Mesenchymal stem cell (in vitro differentiated cells and primary cell): ENCODE measurements at regions not wholly inside any gene's neighbourhood (a gene's known extent, or its start where the extent isn't known, plus 50 kb on each side); places are given as distances from the start of the nearest gene placed in this dataset.

ENCODE experiments used
- DNase-seq: peaks from one replicate; pipeline ENCODE4 v3.0.0-alpha.2; 2013
- H2AFZ ChIP-seq: one replicate; pipeline ENCODE4 v1.6.1; 2013; ENCODE audit warnings: low read depth, mild to moderate bottlenecking, control low read depth, inconsistent platforms, low read length, moderate library complexity
- H2AK5ac ChIP-seq: 2 replicates; pipeline ENCODE4 v1.6.1; 2013; ENCODE audit warnings: low read length, moderate library complexity, mild to moderate bottlenecking, inconsistent platforms; ENCODE audit not compliant: severe bottlenecking
- H2BK120ac ChIP-seq: one replicate; pipeline ENCODE4 v1.6.1; 2013; ENCODE audit warnings: low read depth, mild to moderate bottlenecking, inconsistent platforms, low read length, moderate library complexity
- H2BK12ac ChIP-seq, 2 experiments: one replicate each; pipeline ENCODE4 v1.6.1; 2013; ENCODE audit warnings: inconsistent platforms in 2 of 2, low read length in 2 of 2, mild to moderate bottlenecking in 2 of 2, moderate library complexity in 2 of 2, control low read depth in 1 of 2
- H2BK15ac ChIP-seq: one replicate; pipeline ENCODE4 v1.6.1; 2013; ENCODE audit warnings: mild to moderate bottlenecking, low read depth, inconsistent platforms; ENCODE audit not compliant: poor library complexity, severe bottlenecking
- H2BK5ac ChIP-seq: 2 replicates; pipeline ENCODE4 v1.6.1; 2013; ENCODE audit warnings: low read depth, mild to moderate bottlenecking, low read length, control low read depth, inconsistent platforms; ENCODE audit not compliant: poor library complexity, severe bottlenecking
- H3K14ac ChIP-seq, 2 experiments: one replicate each; pipeline ENCODE4 v1.6.1; 2013; ENCODE audit warnings: inconsistent platforms in 2 of 2, low read length in 2 of 2, control low read depth in 1 of 2, mild to moderate bottlenecking in 1 of 2, moderate library complexity in 1 of 2
- H3K18ac ChIP-seq, 2 experiments: one replicate each; pipeline ENCODE4 v1.6.1; 2013; ENCODE audit warnings: inconsistent platforms in 2 of 2, low read length in 2 of 2, control low read depth in 1 of 2, low read depth in 1 of 2, mild to moderate bottlenecking in 1 of 2
- H3K23ac ChIP-seq, 2 experiments: one replicate each; pipeline ENCODE4 v1.6.1; 2013; ENCODE audit warnings: inconsistent platforms in 2 of 2, low read length in 2 of 2, mild to moderate bottlenecking in 2 of 2, moderate library complexity in 2 of 2, control low read depth in 1 of 2
- H3K27ac ChIP-seq: 2 replicates; pipeline ENCODE4 v1.5.1; 2013; ENCODE audit warnings: mild to moderate bottlenecking, moderate library complexity, low read length, control low read depth, inconsistent platforms; ENCODE audit not compliant: poor library complexity, severe bottlenecking
- H3K27me3 ChIP-seq, 2 experiments: 2 replicates each; pipeline versions ENCODE4 v1.6.1 to v1.7.0; 2013; ENCODE audit warnings: low read length in 2 of 2, mild to moderate bottlenecking in 2 of 2, moderate library complexity in 2 of 2, control low read depth in 1 of 2, inconsistent platforms in 1 of 2; ENCODE audit not compliant: control insufficient read depth in 1 of 2, insufficient read depth in 1 of 2
- H3K36me3 ChIP-seq, 2 experiments: 2 replicates each; pipeline versions ENCODE4 v1.6.1 to v1.7.0; 2013; ENCODE audit warnings: low read length in 2 of 2, control low read depth in 1 of 2, inconsistent platforms in 1 of 2, low read depth in 1 of 2, mild to moderate bottlenecking in 1 of 2; ENCODE audit not compliant: insufficient read depth in 2 of 2, control insufficient read depth in 1 of 2
- H3K4ac ChIP-seq, 2 experiments: one replicate each; pipeline ENCODE4 v1.6.1; 2013; ENCODE audit warnings: inconsistent platforms in 2 of 2, low read length in 2 of 2, mild to moderate bottlenecking in 2 of 2, moderate library complexity in 2 of 2, control low read depth in 1 of 2, low read depth in 1 of 2
- H3K4me1 ChIP-seq: 2 replicates; pipeline ENCODE4 v1.6.1; 2013; ENCODE audit warnings: low read depth, low read length, control low read depth; ENCODE audit not compliant: control insufficient read depth, insufficient read depth
- H3K4me2 ChIP-seq: 2 replicates; pipeline ENCODE4 v1.6.1; 2013; ENCODE audit warnings: low read length, mild to moderate bottlenecking, inconsistent platforms; ENCODE audit not compliant: poor library complexity, severe bottlenecking
- H3K4me3 ChIP-seq, 2 experiments: 2 replicates each; pipeline versions ENCODE4 v1.5.1 to v1.7.0; 2013; ENCODE audit warnings: low read length in 2 of 2, mild to moderate bottlenecking in 2 of 2, control low read depth in 1 of 2, low read depth in 1 of 2; ENCODE audit not compliant: insufficient read depth in 1 of 2
- H3K79me1 ChIP-seq: replicated peaks from 2 replicates; pipeline ENCODE4 v1.6.1; 2013; ENCODE audit warnings: mild to moderate bottlenecking, control low read depth, low read length, inconsistent platforms; ENCODE audit not compliant: poor library complexity, severe bottlenecking
- H3K9ac ChIP-seq: 2 replicates; pipeline ENCODE4 v1.7.0; 2013; ENCODE audit warnings: mild to moderate bottlenecking, low read length, moderate library complexity
- H3K9me3 ChIP-seq: 2 replicates; pipeline ENCODE4 v1.7.0; 2013; ENCODE audit warnings: mild to moderate bottlenecking, low read length; ENCODE audit not compliant: control insufficient read depth
- H4K8ac ChIP-seq: one replicate; pipeline ENCODE4 v1.6.1; 2013; ENCODE audit warnings: inconsistent platforms, mild to moderate bottlenecking, low read length, moderate library complexity
- H4K91ac ChIP-seq: one replicate; pipeline ENCODE4 v1.6.1; 2013; ENCODE audit warnings: mild to moderate bottlenecking, low read length, inconsistent platforms
- WGBS: methylation state at CpG from one replicate; pipeline ENCODE4 v1.1.7; 2013; ENCODE audit warnings: mixed read lengths; 5-methylcytosine and 5-hydroxymethylcytosine counted together

DNA sequence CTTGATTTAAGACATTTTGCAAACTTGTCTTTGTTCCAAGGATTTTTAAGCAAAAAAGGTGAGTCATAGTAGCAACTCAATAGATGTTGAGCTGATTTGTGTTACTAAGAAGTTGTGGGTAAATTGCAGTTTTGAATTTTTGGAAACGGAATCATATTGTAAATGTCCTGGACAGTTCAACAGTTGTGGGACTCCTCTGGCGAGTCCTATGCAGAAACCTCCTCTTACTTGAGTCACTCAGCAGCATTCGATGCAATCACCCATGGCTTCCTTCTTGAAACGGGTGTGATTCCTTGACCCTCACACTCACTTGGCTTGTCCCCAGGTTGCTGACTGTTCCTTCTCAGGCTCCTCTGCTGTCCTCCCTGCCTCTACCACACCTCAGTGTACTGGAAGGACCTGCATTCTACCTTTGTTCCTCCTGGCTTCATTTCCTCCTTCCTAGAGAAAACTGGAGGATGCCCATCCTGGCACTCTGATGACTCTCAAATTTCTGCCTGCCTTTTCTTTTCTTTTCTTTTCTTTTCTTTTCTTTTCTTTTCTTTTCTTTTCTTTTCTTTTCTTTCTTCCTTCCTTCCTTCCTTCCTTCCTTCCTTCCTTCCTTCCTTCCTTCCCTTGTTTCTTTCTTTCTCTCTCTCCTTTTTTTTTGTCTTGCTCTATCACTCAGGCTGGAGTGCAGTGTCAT, 52.8 kb upstream of the DGKG start:
- peak; percentile 61 for DNase-seq
- Histone ChIP-seq H3K4ac (no peak overlapping the region), H4K91ac (no peak overlapping the region), H3K18ac (no peak overlapping the region), H3K9ac (peak overlapping the region; percentile 37), H3K36me3 (no peaks in the 10 kb centered on the region), H2BK12ac (no peak overlapping the region), H2BK5ac (no peak overlapping the region), H3K4me1 (peaks cover 9% of the 10 kb centered on the region), H3K79me1 (no peaks in the 10 kb centered on the region), H3K4me2 (no peak overlapping the region), H2BK15ac (no peak overlapping the region), H3K4me3 (peak overlapping the region in 1 of 2 experiments; percentile 68), H2BK120ac (no peak overlapping the region), H2AFZ (no peak overlapping the region), H3K9me3 (no peaks in the 10 kb centered on the region), H3K14ac (no peak overlapping the region), H2AK5ac (no peak overlapping the region), H4K8ac (no peak overlapping the region), H3K27ac (no peak overlapping the region), H3K23ac (no peak overlapping the region), H3K27me3 (peaks cover 14 to 34% of the 10 kb centered on the region in 2 experiments)
- 50% methylated on average over 4 of the region's 4 CpGs for WGBS

DNA sequence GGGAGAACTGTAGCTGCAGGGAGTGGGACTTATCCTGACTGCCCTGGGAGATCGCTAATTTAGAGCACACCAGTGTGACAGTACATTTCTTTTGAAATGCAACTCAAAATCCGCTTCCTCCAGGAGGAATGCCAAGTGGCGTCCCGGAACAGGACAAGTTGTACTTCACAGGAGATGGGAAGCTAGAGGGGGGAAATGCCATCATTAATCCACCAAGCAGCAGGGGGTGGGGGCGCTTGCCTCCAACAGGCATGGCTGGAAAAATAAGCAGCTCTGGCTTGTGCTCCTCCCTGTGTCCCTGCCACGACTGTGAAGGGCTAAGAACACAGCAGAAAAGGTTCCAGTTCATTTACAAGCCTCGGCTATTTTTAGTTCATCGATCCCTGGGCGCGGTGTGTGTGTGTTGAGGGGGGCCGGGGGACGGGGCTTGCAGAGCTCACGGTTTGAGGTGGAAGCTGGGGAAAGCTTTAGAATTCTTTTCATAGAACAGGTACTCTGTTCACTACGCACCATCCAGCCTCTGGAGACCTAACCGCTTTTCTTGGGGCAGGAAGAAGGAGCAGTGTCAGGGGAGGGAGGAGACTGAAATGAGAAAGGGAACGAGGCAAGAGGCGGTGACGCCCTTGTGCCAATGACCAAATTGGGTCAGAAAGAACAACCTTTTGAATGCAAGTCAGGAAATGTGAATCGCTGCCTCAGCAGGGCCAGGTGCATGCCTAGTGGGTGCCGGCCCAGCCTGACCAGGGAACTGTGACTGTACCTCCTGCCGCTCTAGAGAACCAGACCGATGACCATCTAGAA, 51.8 kb upstream of the DGKG start:
- Histone ChIP-seq H3K9me3 (no peaks in the 10 kb centered on the region), H3K79me1 (no peaks in the 10 kb centered on the region), H3K9ac (peak overlapping the region; percentile 42), H2BK12ac (no peak overlapping the region), H2BK15ac (peak overlapping the region; percentile 26), H2BK5ac (no peak overlapping the region), H3K4me3 (peak overlapping the region in 1 of 2 experiments; percentile 68), H3K4me1 (peaks cover 9% of the 10 kb centered on the region), H4K91ac (peak overlapping the region; percentile 62), H3K18ac (peak overlapping the region in 1 of 2 experiments; percentile 66), H3K14ac (peak overlapping the region in 1 of 2 experiments; percentile 78), H3K23ac (peak overlapping the region in 1 of 2 experiments; percentile 27), H3K27me3 (peaks cover 23 to 42% of the 10 kb centered on the region in 2 experiments), H3K36me3 (no peaks in the 10 kb centered on the region), H4K8ac (peak overlapping the region; percentile 73), H2AK5ac (no peak overlapping the region), H3K4me2 (peak overlapping the region; percentile 20), H2BK120ac (no peak overlapping the region), H2AFZ (peak overlapping the region; percentile 6), H3K27ac (no peak overlapping the region), H3K4ac (peak overlapping the region; percentile 24 to 26)
- DNase-seq = peak; percentile 40
- WGBS = 2% methylated on average over 19 of the region's 22 CpGs

DNA sequence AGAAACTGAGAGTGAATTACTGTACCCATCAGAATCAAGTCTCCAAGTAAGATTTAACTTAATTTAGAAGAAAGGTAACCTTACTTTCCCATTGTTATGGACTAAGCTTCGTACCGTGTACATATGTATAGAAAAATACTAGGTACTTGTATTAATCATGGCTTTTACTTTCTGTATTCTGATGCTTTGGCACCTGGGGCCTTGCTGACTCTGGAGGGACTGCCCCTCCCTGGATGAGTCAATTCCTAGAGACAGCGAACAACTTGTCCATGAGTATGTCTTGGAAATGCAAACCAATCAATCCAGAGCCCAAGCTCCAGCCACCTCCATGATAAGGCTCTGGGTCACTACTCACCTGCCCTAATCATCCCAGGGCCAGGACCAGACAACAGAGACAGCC, 50.0 kb upstream of the DGKG start:
- no peak overlapping the region for H2BK120ac ChIP-seq
- 94% methylated on average over 2 of the region's 3 CpGs for WGBS

More for the DNA sequence above, 50.0 kb upstream of the DGKG start:
- Histone ChIP-seq H2AFZ (no peak overlapping the region), H3K18ac (no peak overlapping the region), H3K79me1 (no peaks in the 10 kb centered on the region), H3K4me3 (no peak overlapping the region), H3K4me1 (peaks cover 9% of the 10 kb centered on the region), H3K9ac (no peak overlapping the region), H4K8ac (no peak overlapping the region), H3K23ac (no peak overlapping the region), H2BK5ac (no peak overlapping the region), H3K9me3 (no peaks in the 10 kb centered on the region), H2BK12ac (no peak overlapping the region), H3K14ac (no peak overlapping the region), H3K27ac (no peak overlapping the region), H2AK5ac (no peak overlapping the region), H2BK15ac (no peak overlapping the region), H3K4ac (no peak overlapping the region), H4K91ac (no peak overlapping the region), H3K36me3 (no peaks in the 10 kb centered on the region), H3K4me2 (no peak overlapping the region), H3K27me3 (peaks cover 41 to 56% of the 10 kb centered on the region in 2 experiments)
- no peak for DNase-seq
